ENCODE measurements at regions not wholly inside any gene's neighbourhood (a gene's known extent, or its start where the extent isn't known, plus 50 kb on each side); places are given as distances from the start of the nearest gene placed in this dataset.

- ATAC-seq (ENCODE audit: insufficient number of reproducible peaks, low FRiP score, low read depth) (no peak), DNase-seq (ENCODE audit: low spot score) (no peak)
- no peak overlapping the region for H3K27ac ChIP-seq
- H3K4me3 ChIP-seq = no peak overlapping the region
- H3K27me3 ChIP-seq (replicated peaks; ENCODE audit: insufficient read depth) = no peaks in the 10 kb centered on the region
- no peaks in the 10 kb centered on the region for H3K36me3 ChIP-seq
- H3K4me1 ChIP-seq (ENCODE audit: control insufficient read depth in 1 of 2, low read depth in 2 of 2) = no peaks in the 10 kb centered on the region
- TF ChIP-seq, protein P1, sequence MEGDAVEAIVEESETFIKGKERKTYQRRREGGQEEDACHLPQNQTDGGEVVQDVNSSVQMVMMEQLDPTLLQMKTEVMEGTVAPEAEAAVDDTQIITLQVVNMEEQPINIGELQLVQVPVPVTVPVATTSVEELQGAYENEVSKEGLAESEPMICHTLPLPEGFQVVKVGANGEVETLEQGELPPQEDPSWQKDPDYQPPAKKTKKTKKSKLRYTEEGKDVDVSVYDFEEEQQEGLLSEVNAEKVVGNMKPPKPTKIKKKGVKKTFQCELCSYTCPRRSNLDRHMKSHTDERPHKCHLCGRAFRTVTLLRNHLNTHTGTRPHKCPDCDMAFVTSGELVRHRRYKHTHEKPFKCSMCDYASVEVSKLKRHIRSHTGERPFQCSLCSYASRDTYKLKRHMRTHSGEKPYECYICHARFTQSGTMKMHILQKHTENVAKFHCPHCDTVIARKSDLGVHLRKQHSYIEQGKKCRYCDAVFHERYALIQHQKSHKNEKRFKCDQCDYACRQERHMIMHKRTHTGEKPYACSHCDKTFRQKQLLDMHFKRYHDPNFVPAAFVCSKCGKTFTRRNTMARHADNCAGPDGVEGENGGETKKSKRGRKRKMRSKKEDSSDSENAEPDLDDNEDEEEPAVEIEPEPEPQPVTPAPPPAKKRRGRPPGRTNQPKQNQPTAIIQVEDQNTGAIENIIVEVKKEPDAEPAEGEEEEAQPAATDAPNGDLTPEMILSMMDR (IDR thresholded peaks at IDR 0.05) = no peak
- no peaks in the 10 kb centered on the region for H3K9me3 ChIP-seq
Measured at GRCh38 chr2:2758793-2759367, 427.8 kb upstream of the MYT1L start.

GRCh38 chr2:2757764-2758163 lies 426.7 kb upstream of the MYT1L start:
- Histone ChIP-seq H3K4me1 (ENCODE audit: control insufficient read depth in 1 of 2, low read depth in 2 of 2) (no peaks in the 10 kb centered on the region), H3K9me3 (no peaks in the 10 kb centered on the region), H3K27ac (no peak overlapping the region), H3K27me3 (replicated peaks; ENCODE audit: insufficient read depth) (no peaks in the 10 kb centered on the region), H3K36me3 (no peaks in the 10 kb centered on the region), H3K4me3 (no peak overlapping the region)
- TF ChIP-seq, protein P1 (IDR thresholded peaks at IDR 0.05) = no peak
- no peak for ATAC-seq (ENCODE audit: insufficient number of reproducible peaks, low FRiP score, low read depth)
- DNase-seq (ENCODE audit: low spot score) = no peak

GRCh38 chr2:2756886-2757285 lies 425.8 kb upstream of the MYT1L start:
- TF ChIP-seq, protein P1 (IDR thresholded peaks at IDR 0.05) = no peak
- H3K9me3 ChIP-seq = no peaks in the 10 kb centered on the region
- no peak for DNase-seq (ENCODE audit: low spot score)
- no peaks in the 10 kb centered on the region for H3K27me3 ChIP-seq (replicated peaks; ENCODE audit: insufficient read depth)
- no peak overlapping the region for H3K27ac ChIP-seq
- ATAC-seq (ENCODE audit: insufficient number of reproducible peaks, low FRiP score, low read depth) = no peak
- no peaks in the 10 kb centered on the region for H3K36me3 ChIP-seq
- H3K4me1 ChIP-seq (ENCODE audit: control insufficient read depth in 1 of 2, low read depth in 2 of 2) = no peaks in the 10 kb centered on the region
- no peak overlapping the region for H3K4me3 ChIP-seq

GRCh38 chr2:2755990-2756389 lies 424.9 kb upstream of the MYT1L start:
- no peaks in the 10 kb centered on the region for H3K27me3 ChIP-seq (replicated peaks; ENCODE audit: insufficient read depth)
- H3K4me1 ChIP-seq (ENCODE audit: control insufficient read depth in 1 of 2, low read depth in 2 of 2) = no peaks in the 10 kb centered on the region
- ATAC-seq (ENCODE audit: insufficient number of reproducible peaks, low FRiP score, low read depth) = no peak
- no peaks in the 10 kb centered on the region for H3K9me3 ChIP-seq
- H3K4me3 ChIP-seq = no peak overlapping the region
- H3K27ac ChIP-seq = no peak overlapping the region
- no peak for DNase-seq (ENCODE audit: low spot score)
- TF ChIP-seq, protein P1 (IDR thresholded peaks at IDR 0.05) = no peak
- no peaks in the 10 kb centered on the region for H3K36me3 ChIP-seq

- H3K9me3 ChIP-seq = no peaks in the 10 kb centered on the region
- DNase-seq (ENCODE audit: low spot score) (no peak), ATAC-seq (ENCODE audit: insufficient number of reproducible peaks, low FRiP score, low read depth) (no peak)
- H3K27ac ChIP-seq = no peak overlapping the region
- H3K4me3 ChIP-seq = no peak overlapping the region
- H3K36me3 ChIP-seq = no peaks in the 10 kb centered on the region
- H3K4me1 ChIP-seq (ENCODE audit: control insufficient read depth in 1 of 2, low read depth in 2 of 2) = no peaks in the 10 kb centered on the region
- no peaks in the 10 kb centered on the region for H3K27me3 ChIP-seq (replicated peaks; ENCODE audit: insufficient read depth)
- TF ChIP-seq, protein P1 (IDR thresholded peaks at IDR 0.05) = no peak
Measured at GRCh38 chr2:2754940-2755339, 423.9 kb upstream of the MYT1L start.
